NCI-H2196 (cell line): ENCODE measurements at regions not wholly inside any gene's neighbourhood (a gene's known extent, or its start where the extent isn't known, plus 50 kb on each side); places are given as distances from the start of the nearest gene placed in this dataset.
"Not testable (repeated sequence)": the region's sequence is repeated elsewhere in the genome, so short reads cannot be mapped to it uniquely, and the experiment has no call there.

Source experiments
- DNase-seq: peaks from one replicate; lab custom pipeline; 2025; ENCODE audit not compliant: unreplicated experiment; lab: John Stamatoyannopoulos, UW

DNA sequence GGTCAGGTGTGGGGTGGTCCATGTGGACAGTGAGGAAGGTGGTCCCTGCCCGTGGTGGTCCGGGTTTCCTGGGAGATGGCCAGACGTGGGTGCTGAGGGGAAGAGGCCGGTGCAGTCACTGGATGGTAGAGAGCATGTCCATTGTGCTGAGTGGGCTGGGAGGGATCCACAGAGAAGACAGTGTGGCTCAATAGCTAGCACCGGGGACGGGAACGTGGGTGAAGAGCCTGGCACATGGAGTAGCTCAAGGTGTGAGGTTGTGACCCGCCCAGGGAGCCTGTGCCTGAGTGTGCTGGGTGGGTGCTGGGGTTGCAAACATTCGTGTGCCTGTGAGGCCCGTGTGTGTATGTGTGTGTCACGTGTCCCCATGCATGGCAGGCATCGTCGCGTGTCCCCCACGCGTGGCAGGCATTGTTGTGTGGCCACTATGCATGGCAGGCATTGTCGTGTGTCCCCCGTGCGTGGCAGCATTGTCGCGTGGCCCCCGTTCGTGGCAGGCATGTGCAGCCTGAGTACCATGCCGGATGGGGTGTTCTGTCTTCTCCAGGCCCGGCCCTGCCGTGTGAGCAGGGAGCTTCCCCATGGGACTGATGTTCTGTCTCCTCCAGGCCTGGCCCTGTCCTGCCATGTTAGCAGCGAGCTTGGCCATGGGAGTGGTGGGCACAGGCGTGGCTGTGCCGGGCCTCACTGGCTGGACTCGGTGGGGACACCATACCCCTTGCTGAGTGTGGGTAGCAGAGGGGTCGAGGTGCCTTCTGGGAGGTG is 205.0 kb downstream of the TMEM121 start:
- not testable (repeated sequence) for DNase-seq

DNA sequence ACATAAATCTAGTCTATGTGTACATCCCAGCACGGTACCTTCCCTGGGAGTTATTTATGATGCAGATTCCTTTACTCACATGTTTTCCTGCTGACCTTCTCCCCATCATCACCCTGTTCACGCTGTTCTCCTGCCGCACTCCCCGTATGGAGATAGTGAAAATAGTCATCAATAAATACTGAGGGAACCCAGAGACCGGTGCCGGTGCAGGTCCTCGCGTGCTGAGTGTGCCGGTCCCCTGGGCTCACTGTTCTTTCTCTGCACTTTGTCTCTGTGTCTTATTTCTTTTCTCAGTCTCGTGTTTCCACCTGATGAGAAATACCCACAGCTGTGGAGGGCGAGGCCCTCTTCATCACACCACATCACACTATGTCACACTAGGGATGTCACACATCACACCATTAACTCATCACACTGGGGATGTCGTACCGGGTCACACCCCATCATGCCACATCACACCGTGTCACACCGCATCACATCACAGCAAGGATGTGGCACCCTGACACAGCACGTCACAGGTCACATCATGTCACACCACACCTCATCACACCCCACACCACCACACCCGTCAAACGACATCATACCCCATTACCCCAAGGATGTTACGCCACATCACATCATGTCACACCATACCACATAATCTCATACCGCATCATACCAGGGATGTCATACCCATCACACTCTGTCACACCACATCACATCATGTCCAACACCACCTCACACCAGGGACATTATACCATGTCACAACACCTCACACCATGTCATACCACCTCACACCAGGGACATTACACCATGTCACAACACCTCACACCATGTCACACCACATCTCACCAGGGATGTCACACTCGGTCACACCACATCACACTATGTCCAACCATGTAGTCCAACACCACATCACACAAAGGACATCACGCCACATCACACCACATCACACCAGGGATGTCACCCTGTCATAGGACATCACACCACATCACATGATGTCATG is 207.0 kb downstream of the TMEM121 start:
- no peak for DNase-seq

DNA sequence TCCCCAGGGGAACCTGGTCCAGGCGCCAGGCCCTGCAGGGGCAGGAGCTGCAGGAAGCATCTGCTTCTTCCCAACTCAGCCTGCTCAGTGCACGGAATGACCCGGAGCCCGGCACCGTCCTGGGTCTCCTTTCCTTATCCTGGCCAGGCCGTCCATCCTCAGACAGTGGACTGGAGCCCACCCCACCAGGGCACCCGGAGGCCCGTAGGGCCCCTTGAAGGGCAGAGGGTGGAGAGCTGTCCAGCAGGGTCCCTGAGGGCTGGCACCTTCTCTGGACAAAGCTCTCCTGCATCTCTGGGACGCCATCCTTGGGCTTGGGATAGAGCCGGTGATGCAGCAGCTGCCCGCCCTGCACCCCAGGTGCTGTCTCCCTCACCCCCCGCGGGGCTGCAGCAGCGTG is 207.9 kb downstream of the TMEM121 start:
- not testable (repeated sequence) for DNase-seq

DNA sequence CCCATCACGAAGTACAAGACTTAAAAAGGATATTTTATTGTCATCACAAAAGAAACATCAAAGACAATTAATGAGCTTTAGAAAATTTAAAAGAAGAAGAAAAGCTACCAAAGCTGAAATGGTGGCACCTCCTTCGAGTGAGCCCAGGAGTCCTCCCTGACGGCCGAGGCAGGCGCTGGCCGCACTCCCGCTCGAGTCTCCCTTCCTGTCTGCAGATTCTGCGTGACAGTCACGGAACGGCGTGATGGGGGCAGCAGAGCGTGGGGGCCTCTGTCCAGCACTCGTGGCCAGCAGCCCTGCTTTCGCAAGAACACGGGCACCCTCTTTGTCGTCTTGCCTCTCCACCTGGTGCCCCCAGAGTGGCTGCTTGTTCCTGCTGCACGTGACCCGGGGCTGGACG is 209.9 kb downstream of the TMEM121 start:
- not testable (repeated sequence) for DNase-seq

DNA sequence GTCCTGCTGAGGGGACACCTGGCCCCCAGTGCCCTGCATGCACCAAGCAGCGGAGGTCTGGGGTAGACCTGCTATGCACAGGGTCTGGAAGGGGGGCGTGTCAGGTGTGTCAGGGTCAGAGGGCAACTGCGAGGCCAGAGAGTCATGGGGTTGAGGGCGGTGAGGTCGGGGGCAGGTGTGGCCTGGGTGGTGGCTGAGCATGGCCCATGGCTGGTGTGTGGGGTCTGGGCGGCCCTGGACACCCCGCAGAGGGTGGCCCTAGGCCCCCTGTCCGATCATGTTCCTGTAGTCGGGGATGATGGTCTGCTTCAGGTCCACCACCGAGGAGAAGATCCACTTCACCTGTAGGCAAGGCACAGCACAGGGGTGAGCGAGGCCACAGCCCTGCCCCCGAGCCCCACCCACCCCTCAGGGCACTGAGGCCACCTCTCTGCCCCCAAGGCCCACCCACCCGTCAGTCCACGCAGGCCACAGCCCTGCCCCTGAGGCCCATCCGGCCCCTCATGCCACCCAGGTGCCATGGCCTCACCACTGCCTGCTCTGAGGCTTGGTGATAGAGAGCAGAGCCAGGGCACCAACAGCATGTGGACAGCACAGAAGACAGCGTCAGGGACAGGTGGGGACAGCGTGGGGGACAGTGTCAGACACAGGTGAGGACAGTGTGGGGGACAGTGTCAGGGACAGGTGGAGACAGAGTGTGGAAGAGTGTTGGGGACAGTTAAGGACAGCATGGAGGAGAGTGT is 211.3 kb downstream of the TMEM121 start:
- DNase-seq, result no peak

DNA sequence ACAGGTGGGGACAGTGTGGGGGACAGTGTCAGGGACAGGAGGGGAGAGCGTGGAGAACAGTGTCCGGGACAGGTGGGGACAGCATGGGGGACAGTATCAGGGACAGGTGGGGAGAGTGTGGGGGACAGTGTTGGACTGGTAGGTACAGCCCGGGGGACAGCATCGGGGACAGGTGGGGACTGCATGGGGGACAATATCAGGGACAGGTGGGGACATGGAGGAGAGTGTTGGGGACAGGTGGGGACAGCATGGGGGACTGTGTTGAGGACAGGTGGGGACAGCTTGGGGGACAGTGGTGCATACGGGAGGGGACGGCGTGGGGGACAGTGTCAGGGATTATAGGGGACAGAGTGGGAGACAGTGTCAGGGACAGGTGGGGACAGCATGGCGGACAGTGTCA is 212.3 kb downstream of the TMEM121 start:
- DNase-seq, result no peak

DNA sequence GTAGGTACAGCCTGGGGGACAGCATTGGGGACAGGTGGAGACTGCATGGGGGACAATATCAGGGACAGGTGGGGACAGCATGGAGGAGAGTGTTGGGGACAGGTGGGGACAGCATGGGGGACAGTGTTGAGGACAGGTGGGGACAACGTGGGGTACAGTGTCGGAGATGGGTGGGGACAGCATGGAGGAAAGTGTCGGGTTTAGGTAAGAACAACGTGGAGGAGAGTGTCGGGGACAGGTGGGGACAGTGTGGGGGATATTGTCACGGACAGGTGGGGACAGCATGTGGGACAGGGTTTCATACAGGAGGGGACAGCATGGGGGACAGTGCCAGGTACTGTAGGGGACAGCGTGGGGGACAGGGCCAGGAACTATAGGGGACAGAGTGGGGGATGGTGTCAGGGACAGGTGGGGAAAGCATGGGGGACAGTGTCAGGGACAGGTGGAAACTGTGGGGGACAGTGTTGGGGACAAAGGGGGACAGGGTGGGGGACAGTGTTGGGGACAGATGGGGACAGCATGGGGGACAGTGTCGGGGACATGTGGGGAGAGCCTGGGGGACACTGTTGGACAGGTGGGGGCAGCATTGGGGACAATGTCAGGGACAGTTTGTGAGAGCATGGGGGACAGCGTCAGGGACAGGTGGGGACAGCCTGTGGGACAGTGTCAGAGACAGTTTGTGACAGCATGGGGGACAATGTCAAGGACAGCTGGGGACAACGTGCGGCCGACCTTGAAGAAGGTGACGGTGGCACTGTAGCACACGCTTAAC is 213.1 kb downstream of the TMEM121 start:
- no peak for DNase-seq

DNA sequence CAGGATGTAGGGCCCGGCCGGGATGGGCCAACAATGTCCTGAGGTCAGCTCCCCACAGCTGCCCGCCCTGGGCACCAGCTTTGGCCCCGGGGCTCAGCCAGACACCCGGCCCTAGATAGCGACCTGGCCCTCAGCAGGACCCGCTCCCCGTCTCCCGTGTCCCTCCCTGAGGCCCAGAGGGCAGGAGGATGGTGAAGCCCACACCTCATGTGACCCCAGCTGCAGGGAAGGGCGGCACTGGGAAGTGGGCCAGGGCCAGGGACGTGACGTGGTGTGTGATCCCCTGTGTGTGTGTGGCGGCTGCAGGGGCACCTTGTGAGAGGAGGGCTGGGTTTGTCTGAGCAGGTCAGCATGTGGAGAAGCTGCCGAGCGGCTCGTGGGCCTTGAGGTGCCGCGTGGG is 213.9 kb downstream of the TMEM121 start:
- DNase-seq, result not testable (repeated sequence)

DNA sequence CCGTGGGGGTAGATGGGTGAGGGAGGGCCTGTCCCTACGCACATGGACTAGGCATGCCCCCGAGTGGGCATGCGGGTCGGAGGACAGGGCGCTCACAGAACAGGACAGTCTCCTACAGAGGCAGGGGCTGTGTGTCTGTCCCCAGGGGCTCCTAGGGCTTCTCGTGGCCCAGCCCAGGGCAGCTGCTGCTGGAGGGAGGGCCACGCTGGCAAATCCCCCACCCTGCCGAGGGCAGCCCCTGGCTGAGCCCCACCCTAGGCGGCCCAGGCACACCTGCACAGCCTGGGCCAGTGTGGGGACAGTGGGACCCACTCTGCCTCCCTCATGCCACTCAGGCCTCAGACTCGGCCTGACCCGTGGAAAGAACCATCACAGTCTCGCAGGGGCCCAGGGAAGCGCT is 214.6 kb downstream of the TMEM121 start:
- DNase-seq, result not testable (repeated sequence)

DNA sequence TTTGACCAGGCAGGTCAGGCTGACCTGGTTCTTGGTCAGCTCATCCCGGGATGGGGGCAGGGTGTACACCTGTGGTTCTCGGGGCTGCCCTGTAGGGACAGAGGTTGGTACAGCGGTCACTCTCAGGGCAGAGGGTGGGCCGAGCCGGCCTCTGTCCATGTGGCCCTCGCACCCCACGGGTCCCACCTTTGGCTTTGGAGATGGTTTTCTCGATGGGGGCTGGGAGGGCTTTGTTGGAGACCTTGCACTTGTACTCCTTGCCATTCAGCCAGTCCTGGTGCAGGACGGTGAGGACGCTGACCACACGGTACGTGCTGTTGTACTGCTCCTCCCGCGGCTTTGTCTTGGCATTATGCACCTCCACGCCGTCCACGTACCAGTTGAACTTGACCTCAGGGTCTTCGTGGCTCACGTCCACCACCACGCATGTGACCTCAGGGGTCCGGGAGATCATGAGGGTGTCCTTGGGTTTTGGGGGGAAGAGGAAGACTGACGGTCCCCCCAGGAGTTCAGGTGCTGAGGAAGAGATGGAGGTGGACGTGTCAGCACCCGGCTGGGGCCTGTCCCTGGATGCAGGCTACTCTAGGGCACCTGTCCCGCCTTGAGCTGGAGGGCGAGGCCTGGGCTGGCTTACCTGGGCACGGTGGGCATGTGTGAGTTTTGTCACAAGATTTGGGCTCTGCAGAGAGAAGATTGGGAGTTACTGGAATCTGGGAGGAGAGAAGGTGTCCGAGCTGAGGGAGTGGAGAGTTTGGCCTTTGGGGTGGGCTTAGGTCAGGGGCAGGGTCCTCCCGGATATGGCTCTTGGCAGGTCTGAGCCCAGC is 215.5 kb downstream of the TMEM121 start:
- not testable (repeated sequence) for DNase-seq

DNA sequence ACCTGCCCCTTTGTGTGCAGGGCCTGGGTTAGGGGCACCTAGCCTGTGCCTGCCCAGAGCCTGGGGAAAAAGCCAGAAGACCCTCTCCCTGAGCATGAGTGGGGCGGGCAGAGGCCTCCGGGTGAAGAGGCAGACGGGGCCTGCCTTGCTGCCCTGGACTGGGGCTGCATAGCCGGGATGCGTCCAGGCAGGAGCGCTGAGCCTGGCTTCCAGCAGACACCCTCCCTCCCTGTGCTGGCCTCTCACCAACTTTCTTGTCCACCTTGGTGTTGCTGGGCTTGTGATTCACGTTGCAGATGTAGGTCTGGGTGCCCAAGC is 216.1 kb downstream of the TMEM121 start:
- DNase-seq, result no peak

DNA sequence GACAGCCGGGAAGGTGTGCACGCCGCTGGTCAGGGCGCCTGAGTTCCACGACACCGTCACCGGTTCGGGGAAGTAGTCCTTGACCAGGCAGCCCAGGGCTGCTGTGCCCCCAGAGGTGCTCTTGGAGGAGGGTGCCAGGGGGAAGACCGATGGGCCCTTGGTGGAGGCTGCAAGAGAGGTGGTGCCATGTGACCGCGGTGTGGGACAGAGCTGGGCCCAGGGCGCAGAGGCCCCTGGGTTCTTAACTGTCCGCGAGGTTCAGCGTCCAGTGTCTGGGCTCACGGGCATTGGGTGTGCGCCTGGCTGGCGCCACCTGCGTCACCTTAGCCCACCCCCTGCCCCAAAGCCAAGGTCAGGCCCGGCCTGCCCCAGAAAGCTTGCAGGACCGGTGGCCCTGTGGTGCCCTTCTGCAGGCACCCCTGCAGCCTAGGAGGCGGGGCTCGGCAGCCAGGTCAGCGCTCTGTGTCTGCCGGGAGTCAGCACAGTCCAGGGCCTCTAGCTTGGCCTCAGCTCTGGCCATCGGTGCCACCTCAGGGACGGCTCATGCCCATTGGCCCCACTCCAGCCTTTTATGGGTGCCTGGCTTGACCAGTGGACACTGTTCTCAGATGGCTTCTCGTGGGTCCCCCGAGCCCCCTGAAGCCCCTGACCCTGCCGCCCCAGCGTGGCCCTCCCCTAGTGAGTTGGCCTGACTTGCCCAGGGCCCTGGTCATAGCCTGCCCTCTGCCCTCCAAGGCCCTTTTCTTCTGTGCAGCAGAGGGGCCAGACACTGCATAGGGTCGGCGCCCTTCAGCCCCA is 216.7 kb downstream of the TMEM121 start:
- not testable (repeated sequence) for DNase-seq

DNA sequence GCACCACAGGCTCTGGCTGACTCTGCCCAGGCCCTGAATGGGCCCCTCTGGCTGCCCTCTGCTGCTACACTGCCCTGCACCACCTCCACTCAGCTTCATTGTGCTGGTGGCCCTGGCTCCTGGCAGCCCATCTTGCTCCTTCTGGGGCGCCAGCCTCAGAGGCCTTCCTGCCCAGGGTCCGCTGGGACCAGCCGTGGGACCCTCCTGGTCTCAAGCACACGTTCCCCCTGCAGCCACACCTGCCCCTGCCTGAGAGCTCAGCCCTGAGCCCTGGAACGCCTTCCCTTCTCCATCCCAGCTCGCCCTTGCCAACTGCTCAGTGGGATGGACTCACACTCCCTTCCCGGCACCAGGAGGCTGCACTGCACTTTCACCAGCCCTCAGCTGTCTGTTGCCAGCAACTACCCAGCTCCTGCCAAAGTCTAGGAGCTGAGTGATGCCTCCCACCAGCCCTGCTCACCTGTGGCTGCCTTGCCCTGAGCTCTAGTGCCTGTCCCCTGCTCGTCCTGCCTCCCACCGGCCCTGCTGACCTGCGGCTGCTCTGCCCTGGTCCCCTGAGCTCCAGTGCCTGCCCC is 217.9 kb downstream of the TMEM121 start:
- not testable (repeated sequence) for DNase-seq

DNA sequence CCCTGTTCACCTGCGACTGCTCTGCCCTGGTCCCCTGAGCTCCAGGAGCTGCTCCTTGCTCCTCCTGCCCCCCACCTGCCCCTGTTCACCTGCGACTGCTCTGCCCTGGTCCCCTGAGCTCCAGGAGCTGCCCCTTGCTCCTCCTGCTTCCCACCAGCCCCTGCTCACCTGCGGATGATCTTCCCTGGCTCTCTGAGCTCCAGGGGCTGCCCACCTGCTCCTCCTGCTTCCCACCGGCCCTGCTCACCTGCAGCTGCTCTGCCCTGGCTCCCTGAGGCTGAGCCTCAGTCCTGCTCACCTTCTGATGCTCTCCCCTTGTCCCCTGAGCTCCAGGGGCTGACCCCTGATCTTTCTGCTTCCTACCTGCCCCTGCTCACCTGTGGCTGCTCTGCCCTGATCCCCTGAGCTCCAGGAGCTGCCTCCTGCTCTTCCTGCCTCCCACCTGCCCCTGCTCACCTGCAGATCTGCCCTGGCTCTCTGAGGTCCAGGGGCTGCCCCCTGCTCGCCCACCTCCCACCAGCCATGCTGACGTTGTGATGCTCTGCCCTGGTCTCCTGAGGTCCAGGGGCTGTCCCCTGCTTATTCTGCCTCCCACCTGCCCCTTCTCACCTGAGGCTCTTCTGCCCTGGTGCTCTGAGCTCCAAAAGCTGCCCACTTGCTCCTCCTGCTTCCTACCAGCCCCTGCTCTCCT is 219.2 kb downstream of the TMEM121 start:
- no peak for DNase-seq

DNA sequence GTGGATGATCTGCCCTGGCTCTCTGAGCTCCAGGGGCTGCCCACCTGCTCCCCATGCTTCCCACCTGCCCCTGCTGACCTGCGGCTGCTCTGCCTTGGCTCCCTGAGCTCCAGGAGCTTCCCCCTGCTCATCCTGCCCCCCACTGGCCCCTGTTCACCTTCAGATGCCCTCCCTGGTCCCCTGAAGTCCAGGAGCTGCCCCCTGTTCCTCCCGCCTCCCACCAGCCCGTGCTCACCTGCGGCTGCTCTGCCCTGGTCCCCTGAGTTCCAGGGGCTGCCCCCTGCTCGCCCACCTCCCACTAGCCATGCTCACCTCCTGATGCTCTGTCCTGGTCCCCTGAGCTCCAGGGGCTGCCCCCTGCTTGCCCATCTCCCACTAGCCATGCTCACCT is 219.7 kb downstream of the TMEM121 start:
- DNase-seq, result no peak

DNA sequence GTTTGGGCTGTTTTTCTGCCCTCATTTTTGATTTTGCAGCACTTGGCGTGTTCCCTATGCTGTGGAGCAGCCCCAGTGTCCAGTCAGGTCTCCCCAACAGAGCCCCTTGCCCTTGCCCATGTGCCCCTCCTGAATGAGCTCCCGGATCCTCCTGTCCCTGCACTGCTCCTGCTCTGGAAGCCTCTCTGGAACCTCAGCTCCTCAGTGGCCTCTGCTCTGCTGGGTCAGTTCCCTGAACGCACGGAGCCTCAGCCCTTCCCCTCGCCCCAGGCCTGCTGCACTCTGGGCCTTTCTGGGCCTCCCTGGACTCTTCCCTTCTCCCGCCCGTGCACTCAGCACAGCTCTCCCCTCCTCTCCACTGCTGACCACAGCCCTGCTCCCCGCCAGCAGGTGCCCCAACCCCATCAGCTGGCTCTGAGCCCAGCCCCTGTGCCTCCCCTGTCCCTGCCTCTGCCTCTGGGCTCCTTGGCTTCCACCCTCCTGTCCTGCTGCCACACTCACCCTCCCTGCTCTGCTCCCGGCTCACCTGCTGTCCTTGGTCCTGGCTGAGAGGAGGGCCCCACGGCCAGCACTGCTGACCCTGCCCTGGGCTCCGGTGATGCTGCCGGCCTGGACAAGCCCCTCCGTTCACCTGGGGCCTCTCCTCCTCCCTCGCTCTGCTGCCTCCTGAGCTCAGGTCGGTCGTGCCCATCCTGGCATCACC is 220.6 kb downstream of the TMEM121 start:
- DNase-seq, result not testable (repeated sequence)

DNA sequence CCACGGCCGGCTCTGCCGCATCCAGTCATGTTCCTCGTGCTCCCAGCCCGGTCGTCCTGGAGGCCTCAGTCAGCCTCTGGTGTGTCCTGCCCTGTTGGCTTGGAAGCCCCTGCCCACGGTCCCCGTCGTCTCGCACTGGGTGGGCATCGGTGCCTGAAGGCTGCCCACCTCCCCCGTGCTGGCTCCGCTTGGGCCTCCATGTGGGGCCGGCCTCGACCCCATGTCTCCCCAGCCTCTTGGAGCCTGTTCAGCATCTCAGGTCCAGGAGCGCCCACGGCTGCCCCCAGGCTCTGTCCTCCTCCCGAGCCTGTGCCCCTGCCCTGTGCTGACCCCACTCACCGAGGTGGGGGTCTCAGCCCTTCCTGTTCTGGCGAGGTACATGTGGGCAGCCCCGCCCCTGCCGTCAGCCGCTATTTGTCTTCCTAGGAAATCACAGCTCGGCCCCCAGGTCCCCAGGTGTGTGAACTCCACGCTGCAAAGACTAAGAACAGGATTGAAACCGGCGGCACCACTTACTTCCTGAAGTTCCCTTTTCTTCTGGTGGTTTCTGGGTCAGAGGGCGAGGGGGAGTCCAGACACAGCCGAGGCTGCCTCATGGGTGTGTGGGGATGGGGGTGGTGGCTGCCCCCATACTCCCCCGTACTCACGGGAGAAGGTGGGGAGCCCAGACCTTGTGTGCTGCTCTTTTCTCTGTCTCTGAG is 221.3 kb downstream of the TMEM121 start:
- DNase-seq, result not testable (repeated sequence)
